Suprapubic skin (tissue), 4 donors: ENCODE measurements at regions not wholly inside any gene's neighbourhood (a gene's known extent, or its start where the extent isn't known, plus 50 kb on each side); places are given as distances from the start of the nearest gene placed in this dataset.

ENCODE experiments used
- DNase-seq, 2 donors: peaks; one replicate each; pipeline ENCODE4 v3.0.0-alpha.2; 2019; ENCODE audit warnings: low spot score in 2 of 2
- H3K27ac ChIP-seq: fragments of 200-600 bp; sonication (generic); one replicate; pipeline ENCODE4 v1.5.1; 2019
- H3K27me3 ChIP-seq: fragments of 200-600 bp; sonication (generic); one replicate; pipeline ENCODE4 v1.5.1; 2019
- H3K36me3 ChIP-seq: fragments of 200-600 bp; sonication (generic); one replicate; pipeline ENCODE4 v1.5.1; 2019
- H3K4me1 ChIP-seq: fragments of 200-600 bp; sonication (generic); one replicate; pipeline ENCODE4 v1.5.1; 2019
- H3K4me3 ChIP-seq: fragments of 200-600 bp; sonication (generic); one replicate; pipeline ENCODE4 v1.5.1; 2019; ENCODE audit warnings: mild to moderate bottlenecking
- H3K9me3 ChIP-seq: fragments of 200-600 bp; sonication (generic); one replicate; pipeline ENCODE4 v1.5.1; 2019
- EP300 ChIP-seq: sonication (generic); formaldehyde crosslinking; IDR thresholded peaks from one replicate; pipeline ENCODE4 v1.6.1; 2017; ENCODE audit warnings: antibody characterized with exemption
- POLR2A ChIP-seq, 2 donors: fragments of 450-650 bp; IDR thresholded peaks; one replicate each; pipeline ENCODE4 v1.6.1; 2017; ENCODE audit warnings: antibody characterized with exemption in 2 of 2, mild to moderate bottlenecking in 2 of 2, moderate library complexity in 2 of 2
- POLR2AphosphoS5 ChIP-seq, 3 donors: sonication (generic); formaldehyde crosslinking; IDR thresholded peaks; one replicate each; pipeline ENCODE4 v1.6.1; 2017; ENCODE audit warnings: antibody characterized with exemption in 3 of 3
- WGBS: methylation state at CpG from one replicate; pipeline ENCODE4 v1.1.5; 2018; 5-methylcytosine and 5-hydroxymethylcytosine counted together
- TF ChIP-seq, protein P1 (sequence below), 2 donors: fragments of 200-600 bp in 1 of 2; fragments of 450-650 bp in 1 of 2; sonication (generic) in 1 of 2; IDR thresholded peaks; one replicate each; pipeline ENCODE4 v1.5.1; 2016 to 2019; ENCODE audit warnings: antibody characterized with exemption in 2 of 2, mild to moderate bottlenecking in 1 of 2, moderate library complexity in 1 of 2

GRCh38 chr2:138101718-138102117 lies 137.4 kb downstream of the HNMT start:
- 80% methylated on average over 2 of the region's 2 CpGs for WGBS
- Histone ChIP-seq H3K36me3 (no peaks in the 10 kb centered on the region), H3K4me3 (no peak overlapping the region), H3K4me1 (no peaks in the 10 kb centered on the region), H3K27ac (no peak overlapping the region), H3K9me3 (no peaks in the 10 kb centered on the region), H3K27me3 (no peaks in the 10 kb centered on the region)
- DNase-seq: no peak
- TF ChIP-seq, protein P1, sequence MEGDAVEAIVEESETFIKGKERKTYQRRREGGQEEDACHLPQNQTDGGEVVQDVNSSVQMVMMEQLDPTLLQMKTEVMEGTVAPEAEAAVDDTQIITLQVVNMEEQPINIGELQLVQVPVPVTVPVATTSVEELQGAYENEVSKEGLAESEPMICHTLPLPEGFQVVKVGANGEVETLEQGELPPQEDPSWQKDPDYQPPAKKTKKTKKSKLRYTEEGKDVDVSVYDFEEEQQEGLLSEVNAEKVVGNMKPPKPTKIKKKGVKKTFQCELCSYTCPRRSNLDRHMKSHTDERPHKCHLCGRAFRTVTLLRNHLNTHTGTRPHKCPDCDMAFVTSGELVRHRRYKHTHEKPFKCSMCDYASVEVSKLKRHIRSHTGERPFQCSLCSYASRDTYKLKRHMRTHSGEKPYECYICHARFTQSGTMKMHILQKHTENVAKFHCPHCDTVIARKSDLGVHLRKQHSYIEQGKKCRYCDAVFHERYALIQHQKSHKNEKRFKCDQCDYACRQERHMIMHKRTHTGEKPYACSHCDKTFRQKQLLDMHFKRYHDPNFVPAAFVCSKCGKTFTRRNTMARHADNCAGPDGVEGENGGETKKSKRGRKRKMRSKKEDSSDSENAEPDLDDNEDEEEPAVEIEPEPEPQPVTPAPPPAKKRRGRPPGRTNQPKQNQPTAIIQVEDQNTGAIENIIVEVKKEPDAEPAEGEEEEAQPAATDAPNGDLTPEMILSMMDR (IDR thresholded peaks at IDR 0.05): no peak
- no peak for TF ChIP-seq POLR2A (IDR thresholded peaks at IDR 0.05)
- no peak for TF ChIP-seq EP300
- no peak for TF ChIP-seq POLR2AphosphoS5 (IDR thresholded peaks at IDR 0.05)

GRCh38 chr2:138102664-138103063 lies 138.4 kb downstream of the HNMT start:
- no peaks in the 10 kb centered on the region for H3K9me3 ChIP-seq
- no peak for DNase-seq
- H3K27ac ChIP-seq: no peak overlapping the region
- H3K36me3 ChIP-seq: no peaks in the 10 kb centered on the region
- H3K4me1 ChIP-seq: no peaks in the 10 kb centered on the region
- H3K27me3 ChIP-seq: no peaks in the 10 kb centered on the region
- H3K4me3 ChIP-seq: no peak overlapping the region
- no peak for TF ChIP-seq POLR2A (IDR thresholded peaks at IDR 0.05)
- no peak for TF ChIP-seq POLR2AphosphoS5 (IDR thresholded peaks at IDR 0.05)
- TF ChIP-seq, protein P1 (IDR thresholded peaks at IDR 0.05): no peak
- no peak for TF ChIP-seq EP300

DNA sequence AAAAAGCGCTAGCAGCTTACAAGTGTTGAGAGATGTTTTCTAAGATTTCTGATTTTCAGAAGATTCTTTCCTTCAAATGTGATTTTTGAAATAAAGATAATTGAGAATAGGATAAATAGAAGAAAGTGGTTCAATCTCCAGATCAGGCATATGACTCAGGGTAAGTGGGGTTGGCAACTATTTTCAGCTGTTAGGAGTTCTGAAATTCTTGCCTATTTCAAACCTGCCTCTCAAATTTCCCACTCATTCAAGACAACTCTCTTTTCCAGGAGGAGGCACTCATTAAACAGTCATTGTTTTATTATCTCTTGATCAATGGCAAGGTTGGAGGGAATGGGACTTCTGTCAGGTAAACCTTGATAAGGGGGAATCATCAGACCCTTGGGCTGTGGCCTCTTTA lies 138.9 kb downstream of the HNMT start:
- H3K4me3 ChIP-seq: no peak overlapping the region
- TF ChIP-seq POLR2A (IDR thresholded peaks at IDR 0.05): no peak
- no peak for TF ChIP-seq POLR2AphosphoS5 (IDR thresholded peaks at IDR 0.05)
- TF ChIP-seq, protein P1 (IDR thresholded peaks at IDR 0.05): no peak
- TF ChIP-seq EP300: no peak
- H3K27ac ChIP-seq: no peak overlapping the region
- no peaks in the 10 kb centered on the region for H3K36me3 ChIP-seq
- H3K4me1 ChIP-seq: no peaks in the 10 kb centered on the region
- WGBS: 97% methylated on average over 1 of the region's 1 CpG
- no peaks in the 10 kb centered on the region for H3K27me3 ChIP-seq
- H3K9me3 ChIP-seq: no peaks in the 10 kb centered on the region
- DNase-seq: no peak

GRCh38 chr2:138104071-138104470 lies 139.8 kb downstream of the HNMT start:
- H3K27me3 ChIP-seq: no peaks in the 10 kb centered on the region
- no peaks in the 10 kb centered on the region for H3K4me1 ChIP-seq
- H3K9me3 ChIP-seq: no peaks in the 10 kb centered on the region
- no peak overlapping the region for H3K4me3 ChIP-seq
- 93% methylated on average over 1 of the region's 1 CpG for WGBS
- H3K36me3 ChIP-seq: no peaks in the 10 kb centered on the region
- TF ChIP-seq POLR2A (IDR thresholded peaks at IDR 0.05): no peak
- no peak for TF ChIP-seq POLR2AphosphoS5 (IDR thresholded peaks at IDR 0.05)
- no peak for TF ChIP-seq EP300
- TF ChIP-seq, protein P1 (IDR thresholded peaks at IDR 0.05): no peak
- H3K27ac ChIP-seq: no peak overlapping the region
- no peak for DNase-seq

- H3K27me3 ChIP-seq: no peaks in the 10 kb centered on the region
- TF ChIP-seq POLR2AphosphoS5 (IDR thresholded peaks at IDR 0.05) (no peak), POLR2A (IDR thresholded peaks at IDR 0.05) (no peak), EP300 (no peak)
- TF ChIP-seq, protein P1 (IDR thresholded peaks at IDR 0.05): no peak
- DNase-seq: no peak
- no peak overlapping the region for H3K27ac ChIP-seq
- no peaks in the 10 kb centered on the region for H3K4me1 ChIP-seq
- H3K9me3 ChIP-seq: no peaks in the 10 kb centered on the region
- H3K4me3 ChIP-seq: no peak overlapping the region
- no peaks in the 10 kb centered on the region for H3K36me3 ChIP-seq
- 61% methylated on average over 1 of the region's 1 CpG for WGBS
Observed at GRCh38 chr2:138105358-138105757, 141.1 kb downstream of the HNMT start.
